GM12801 (cell line): ENCODE measurements at regions not wholly inside any gene's neighbourhood (a gene's known extent, or its start where the extent isn't known, plus 50 kb on each side); places are given as distances from the start of the nearest gene placed in this dataset.

Source experiments
- TF ChIP-seq, protein P1 (sequence below): IDR thresholded peaks from one replicate; pipeline ENCODE4 v1.5.1; 2011; ENCODE audit warnings: control low read depth; ENCODE audit not compliant: insufficient read length; ENCODE audit errors: extremely low read depth

DNA sequence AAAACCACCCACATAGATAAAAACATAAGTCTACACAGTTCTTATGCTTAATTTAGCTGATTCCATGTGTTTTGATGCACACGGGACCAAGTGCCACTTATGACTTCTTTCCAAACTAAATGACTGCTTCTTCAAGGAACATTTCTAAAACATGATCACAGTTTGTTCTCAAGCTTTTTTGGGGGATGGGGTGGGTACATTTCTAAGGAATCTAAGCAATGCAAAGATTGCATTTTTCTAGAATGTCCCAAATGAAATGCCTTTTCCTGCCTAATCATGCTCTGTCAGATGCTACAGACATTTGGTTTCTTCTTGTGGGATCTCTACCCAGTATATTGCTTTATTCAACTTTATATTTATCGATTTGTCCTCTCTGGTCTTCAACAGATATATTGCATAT is 496.8 kb upstream of the JAG1 start:
- TF ChIP-seq, protein P1, sequence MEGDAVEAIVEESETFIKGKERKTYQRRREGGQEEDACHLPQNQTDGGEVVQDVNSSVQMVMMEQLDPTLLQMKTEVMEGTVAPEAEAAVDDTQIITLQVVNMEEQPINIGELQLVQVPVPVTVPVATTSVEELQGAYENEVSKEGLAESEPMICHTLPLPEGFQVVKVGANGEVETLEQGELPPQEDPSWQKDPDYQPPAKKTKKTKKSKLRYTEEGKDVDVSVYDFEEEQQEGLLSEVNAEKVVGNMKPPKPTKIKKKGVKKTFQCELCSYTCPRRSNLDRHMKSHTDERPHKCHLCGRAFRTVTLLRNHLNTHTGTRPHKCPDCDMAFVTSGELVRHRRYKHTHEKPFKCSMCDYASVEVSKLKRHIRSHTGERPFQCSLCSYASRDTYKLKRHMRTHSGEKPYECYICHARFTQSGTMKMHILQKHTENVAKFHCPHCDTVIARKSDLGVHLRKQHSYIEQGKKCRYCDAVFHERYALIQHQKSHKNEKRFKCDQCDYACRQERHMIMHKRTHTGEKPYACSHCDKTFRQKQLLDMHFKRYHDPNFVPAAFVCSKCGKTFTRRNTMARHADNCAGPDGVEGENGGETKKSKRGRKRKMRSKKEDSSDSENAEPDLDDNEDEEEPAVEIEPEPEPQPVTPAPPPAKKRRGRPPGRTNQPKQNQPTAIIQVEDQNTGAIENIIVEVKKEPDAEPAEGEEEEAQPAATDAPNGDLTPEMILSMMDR: no peak

DNA sequence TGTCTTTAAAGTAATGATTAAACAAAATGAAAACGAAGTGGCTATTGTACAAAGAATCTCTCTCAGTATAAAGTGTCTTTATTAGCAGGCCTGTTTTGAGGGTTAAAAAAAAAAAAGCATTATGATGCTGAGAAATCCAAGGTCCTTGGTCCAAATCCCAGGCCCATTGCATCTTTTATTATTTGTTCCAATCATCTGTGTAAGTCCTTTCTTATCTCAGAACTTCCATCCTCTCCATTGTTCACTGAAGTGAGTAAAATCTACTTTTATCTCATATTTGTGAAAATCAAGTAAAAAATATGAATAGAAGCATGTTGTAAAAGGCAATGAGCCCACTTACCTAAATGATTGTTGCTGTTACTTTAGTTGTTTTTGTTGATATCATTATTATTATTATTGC is 499.1 kb upstream of the JAG1 start:
- TF ChIP-seq, protein P1: no peak

DNA sequence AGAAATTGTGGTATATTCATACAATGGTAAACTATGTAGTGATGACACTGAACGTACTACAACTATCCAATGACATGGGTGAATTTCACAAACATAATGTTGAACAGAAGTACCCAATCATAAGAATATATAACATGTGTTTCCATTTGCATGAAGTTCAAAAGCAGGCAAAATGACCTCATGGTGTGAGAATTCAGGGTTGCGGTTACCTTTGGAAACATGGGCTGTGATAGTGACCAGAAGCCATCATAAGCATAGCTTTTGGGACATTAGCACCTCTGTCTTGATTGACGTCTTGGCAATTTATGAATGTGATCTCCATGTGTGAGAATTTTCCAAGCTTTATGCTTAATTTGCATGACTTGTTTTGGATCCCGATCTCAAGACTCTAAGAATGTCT is 500.1 kb upstream of the JAG1 start:
- TF ChIP-seq, protein P1: no peak

DNA sequence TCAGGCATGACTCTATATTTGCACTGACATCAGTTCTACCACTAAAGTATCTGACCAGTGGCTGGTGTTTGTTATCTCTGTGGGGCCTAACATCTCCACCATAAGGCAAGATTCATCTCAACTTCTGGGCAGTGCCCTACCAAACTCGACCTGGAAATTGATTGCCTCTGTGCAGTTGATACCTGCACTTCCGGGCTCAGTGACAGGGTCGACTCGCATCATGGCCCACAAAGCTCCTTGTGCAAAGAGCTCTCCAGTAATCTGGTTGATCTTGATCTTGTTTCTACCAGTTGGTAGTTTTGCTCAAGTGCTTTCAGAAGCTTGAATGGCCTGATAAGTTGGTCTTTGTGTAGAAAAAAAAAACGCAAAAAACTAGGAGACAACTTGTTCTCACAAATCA is 501.1 kb upstream of the JAG1 start:
- TF ChIP-seq, protein P1: no peak

- TF ChIP-seq, protein P1: no peak
Observed at GRCh38 chr20:11176431-11176830, 502.6 kb upstream of the JAG1 start.

- TF ChIP-seq, protein P1: no peak
Observed at GRCh38 chr20:11178946-11179654, 505.3 kb upstream of the JAG1 start.

DNA sequence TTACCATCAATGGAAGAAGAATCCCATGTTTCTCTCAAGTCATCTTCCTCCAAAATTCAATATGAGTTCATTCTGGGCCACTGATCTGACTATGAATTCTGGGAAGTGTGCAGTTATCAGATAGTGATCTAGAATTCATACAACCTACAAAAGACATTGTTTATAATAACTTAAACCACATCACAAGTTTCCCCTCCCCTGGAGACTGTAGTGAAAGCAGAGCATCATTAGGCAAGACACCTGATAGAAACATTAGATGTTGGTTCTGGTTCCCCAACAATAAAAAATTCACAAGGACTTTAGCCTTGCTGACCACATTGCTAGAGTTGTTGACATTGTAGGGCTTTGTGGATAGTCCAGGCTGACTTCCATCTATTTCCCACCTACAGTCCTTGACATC is 506.4 kb upstream of the JAG1 start:
- TF ChIP-seq, protein P1: no peak

GRCh38 chr20:11181966-11182365 is 508.2 kb upstream of the JAG1 start:
- TF ChIP-seq, protein P1: no peak
